H1 (cell line): ENCODE measurements at regions not wholly inside any gene's neighbourhood (a gene's known extent, or its start where the extent isn't known, plus 50 kb on each side); places are given as distances from the start of the nearest gene placed in this dataset.

Source experiments
- CEBPB ChIP-seq: IDR thresholded peaks from 2 replicates; pipeline ENCODE4 v1.6.1; 2012; ENCODE audit warnings: low read depth, low read length
- POLR2A ChIP-seq, 2 experiments: IDR thresholded peaks; 1 replicate in 1 of 2; 2 replicates in 1 of 2; pipeline ENCODE4 v1.6.1; 2011; ENCODE audit warnings: low read depth in 2 of 2, low read length in 2 of 2, mild to moderate bottlenecking in 2 of 2; ENCODE audit errors: control extremely low read depth in 1 of 2
- POLR2AphosphoS5 ChIP-seq: IDR thresholded peaks from 2 replicates; pipeline ENCODE4 v1.6.1; 2011; ENCODE audit warnings: low read depth, low read length
- SIN3A ChIP-seq, 2 experiments: IDR thresholded peaks in 1 of 2; conservative IDR thresholded peaks in 1 of 2; 2 replicates each; pipeline ENCODE4 v1.6.1; 2011 to 2012; ENCODE audit warnings: low read length in 2 of 2, improper control_type of control experiment in 1 of 2, low read depth in 1 of 2, mild to moderate bottlenecking in 1 of 2
- TAF1 ChIP-seq: IDR thresholded peaks from 2 replicates; pipeline ENCODE4 v1.6.1; 2011; ENCODE audit warnings: mild to moderate bottlenecking, low read depth, low read length
- ZNF274 ChIP-seq: IDR thresholded peaks from 2 replicates; pipeline ENCODE4 v1.7.0; 2012; ENCODE audit warnings: low read length, borderline replicate concordance; ENCODE audit errors: extremely low read depth
- TF ChIP-seq, protein P1 (sequence below), 3 experiments: IDR thresholded peaks; 1 replicate in 2 of 3; 2 replicates in 1 of 3; pipeline versions ENCODE4 v1.5.1 to v1.6.1; 2011; ENCODE audit warnings: low read length in 3 of 3, mild to moderate bottlenecking in 3 of 3, inconsistent platforms in 2 of 3, low read depth in 1 of 3, moderate library complexity in 1 of 3; ENCODE audit not compliant: insufficient read depth in 1 of 3; ENCODE audit errors: control extremely low read depth in 1 of 3
- TF ChIP-seq, protein P2 (sequence below): IDR thresholded peaks from 2 replicates; pipeline ENCODE4 v1.6.1; 2011; ENCODE audit warnings: low read depth, mild to moderate bottlenecking, low read length; ENCODE audit not compliant: insufficient read depth
- TF ChIP-seq, protein P3 (sequence below): IDR thresholded peaks from 2 replicates; pipeline ENCODE4 v1.6.1; 2012; ENCODE audit warnings: inconsistent platforms

DNA sequence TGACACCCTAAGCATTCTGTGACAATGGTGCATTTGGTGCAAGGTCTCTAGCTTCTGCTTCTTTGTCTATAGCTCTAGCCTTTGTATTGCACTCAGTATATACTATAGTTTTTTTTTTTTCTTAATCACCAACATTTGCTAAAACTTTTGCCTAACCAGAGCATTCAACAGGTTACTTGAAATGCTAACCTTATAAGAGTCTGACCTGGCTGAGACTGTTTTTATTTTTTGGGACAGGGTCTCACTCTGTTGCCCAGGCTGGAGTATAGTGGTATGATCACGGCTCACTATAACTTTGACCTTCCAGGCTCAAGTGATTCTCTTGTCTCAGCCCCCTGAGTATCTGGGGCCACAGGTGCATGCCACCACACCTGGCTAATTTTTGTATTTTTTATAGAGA is 92.4 kb downstream of the ZNF365 start:
- no peak for TF ChIP-seq POLR2AphosphoS5
- TF ChIP-seq CEBPB, result no peak
- TF ChIP-seq, protein P1, sequence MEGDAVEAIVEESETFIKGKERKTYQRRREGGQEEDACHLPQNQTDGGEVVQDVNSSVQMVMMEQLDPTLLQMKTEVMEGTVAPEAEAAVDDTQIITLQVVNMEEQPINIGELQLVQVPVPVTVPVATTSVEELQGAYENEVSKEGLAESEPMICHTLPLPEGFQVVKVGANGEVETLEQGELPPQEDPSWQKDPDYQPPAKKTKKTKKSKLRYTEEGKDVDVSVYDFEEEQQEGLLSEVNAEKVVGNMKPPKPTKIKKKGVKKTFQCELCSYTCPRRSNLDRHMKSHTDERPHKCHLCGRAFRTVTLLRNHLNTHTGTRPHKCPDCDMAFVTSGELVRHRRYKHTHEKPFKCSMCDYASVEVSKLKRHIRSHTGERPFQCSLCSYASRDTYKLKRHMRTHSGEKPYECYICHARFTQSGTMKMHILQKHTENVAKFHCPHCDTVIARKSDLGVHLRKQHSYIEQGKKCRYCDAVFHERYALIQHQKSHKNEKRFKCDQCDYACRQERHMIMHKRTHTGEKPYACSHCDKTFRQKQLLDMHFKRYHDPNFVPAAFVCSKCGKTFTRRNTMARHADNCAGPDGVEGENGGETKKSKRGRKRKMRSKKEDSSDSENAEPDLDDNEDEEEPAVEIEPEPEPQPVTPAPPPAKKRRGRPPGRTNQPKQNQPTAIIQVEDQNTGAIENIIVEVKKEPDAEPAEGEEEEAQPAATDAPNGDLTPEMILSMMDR (IDR thresholded peaks at IDR 0.05; ENCODE audit: control extremely low read depth in 1 of 3, insufficient read depth in 1 of 3, low read depth in 1 of 3, low read length in 3 of 3), result no peak
- no peak for TF ChIP-seq ZNF274
- TF ChIP-seq TAF1, result no peak
- TF ChIP-seq, protein P2, sequence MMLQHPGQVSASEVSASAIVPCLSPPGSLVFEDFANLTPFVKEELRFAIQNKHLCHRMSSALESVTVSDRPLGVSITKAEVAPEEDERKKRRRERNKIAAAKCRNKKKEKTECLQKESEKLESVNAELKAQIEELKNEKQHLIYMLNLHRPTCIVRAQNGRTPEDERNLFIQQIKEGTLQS, result no peak
- no peak for TF ChIP-seq POLR2A (IDR thresholded peaks at IDR 0.05; ENCODE audit: control extremely low read depth in 1 of 2, low read depth in 2 of 2, low read length in 2 of 2)
- TF ChIP-seq, protein P3, sequence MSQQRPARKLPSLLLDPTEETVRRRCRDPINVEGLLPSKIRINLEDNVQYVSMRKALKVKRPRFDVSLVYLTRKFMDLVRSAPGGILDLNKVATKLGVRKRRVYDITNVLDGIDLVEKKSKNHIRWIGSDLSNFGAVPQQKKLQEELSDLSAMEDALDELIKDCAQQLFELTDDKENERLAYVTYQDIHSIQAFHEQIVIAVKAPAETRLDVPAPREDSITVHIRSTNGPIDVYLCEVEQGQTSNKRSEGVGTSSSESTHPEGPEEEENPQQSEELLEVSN, result no peak
- TF ChIP-seq SIN3A (conservative IDR thresholded peaks at IDR 0.05 in 1 of 2, IDR thresholded peaks at IDR 0.05 in 1 of 2; ENCODE audit: low read depth in 1 of 2, low read length in 2 of 2), result no peak
